ENCODE measurements at regions not wholly inside any gene's neighbourhood (a gene's known extent, or its start where the extent isn't known, plus 50 kb on each side); places are given as distances from the start of the nearest gene placed in this dataset.

- BruUV-seq (replicated peaks): no TSS peak
- H3K27me3 ChIP-seq (ENCODE audit: insufficient read depth, low read length): peaks cover 17% of the 10 kb centered on the region; the same call in 1 of the 2 replicates
- H3K27ac ChIP-seq (ENCODE audit: low read depth, low read length): no peak overlapping the region
- ChIA-PET CTCF (no interaction called here), POLR2A (no interaction called here), RAD21 (ENCODE audit: low non-redundant PET in 1 of 2, low total read pairs in 2 of 2, uncharacterized antibody in 2 of 2, unreplicated experiment in 2 of 2) (no interaction called here)
- TF ChIP-seq CEBPB (IDR thresholded peaks at IDR 0.05; ENCODE audit: low read depth) (no peak), EZH2phosphoT487 (IDR thresholded peaks at IDR 0.05; ENCODE audit: borderline replicate concordance) (no peak), CBX3 (IDR thresholded peaks at IDR 0.05; ENCODE audit: low read depth) (no peak), JUND (IDR thresholded peaks at IDR 0.05) (no peak), SRF (IDR thresholded peaks at IDR 0.05; ENCODE audit: low read depth) (no peak), REST (IDR thresholded peaks at IDR 0.05; ENCODE audit: low read depth) (no peak), POLR2AphosphoS5 (IDR thresholded peaks at IDR 0.05; ENCODE audit: low read depth, low read length) (no peak), MAX (IDR thresholded peaks at IDR 0.05) (no peak), ELF1 (IDR thresholded peaks at IDR 0.05; ENCODE audit: borderline replicate concordance, low read depth) (no peak), TCF7L2 (IDR thresholded peaks at IDR 0.05; ENCODE audit: borderline replicate concordance, extremely low read depth, insufficient read depth, insufficient read length) (no peak), EZH2 (IDR thresholded peaks at IDR 0.05) (no peak), RAD21 (IDR thresholded peaks at IDR 0.05; ENCODE audit: low read depth) (no peak), EGR1 (IDR thresholded peaks at IDR 0.05; ENCODE audit: low read depth) (no peak), SP1 (IDR thresholded peaks at IDR 0.05; ENCODE audit: low read depth) (no peak), ATF3 (IDR thresholded peaks at IDR 0.05) (no peak), FOSL1 (IDR thresholded peaks at IDR 0.05; ENCODE audit: low read depth) (no peak), POLR2A (IDR thresholded peaks at IDR 0.05; ENCODE audit: borderline replicate concordance, extremely low read depth, insufficient read depth, insufficient read length) (no peak), SIN3A (IDR thresholded peaks at IDR 0.05; ENCODE audit: low read depth) (no peak)
- TF ChIP-seq, protein P1, sequence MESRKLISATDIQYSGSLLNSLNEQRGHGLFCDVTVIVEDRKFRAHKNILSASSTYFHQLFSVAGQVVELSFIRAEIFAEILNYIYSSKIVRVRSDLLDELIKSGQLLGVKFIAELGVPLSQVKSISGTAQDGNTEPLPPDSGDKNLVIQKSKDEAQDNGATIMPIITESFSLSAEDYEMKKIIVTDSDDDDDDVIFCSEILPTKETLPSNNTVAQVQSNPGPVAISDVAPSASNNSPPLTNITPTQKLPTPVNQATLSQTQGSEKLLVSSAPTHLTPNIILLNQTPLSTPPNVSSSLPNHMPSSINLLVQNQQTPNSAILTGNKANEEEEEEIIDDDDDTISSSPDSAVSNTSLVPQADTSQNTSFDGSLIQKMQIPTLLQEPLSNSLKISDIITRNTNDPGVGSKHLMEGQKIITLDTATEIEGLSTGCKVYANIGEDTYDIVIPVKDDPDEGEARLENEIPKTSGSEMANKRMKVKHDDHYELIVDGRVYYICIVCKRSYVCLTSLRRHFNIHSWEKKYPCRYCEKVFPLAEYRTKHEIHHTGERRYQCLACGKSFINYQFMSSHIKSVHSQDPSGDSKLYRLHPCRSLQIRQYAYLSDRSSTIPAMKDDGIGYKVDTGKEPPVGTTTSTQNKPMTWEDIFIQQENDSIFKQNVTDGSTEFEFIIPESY (IDR thresholded peaks at IDR 0.05; ENCODE audit: extremely low read depth, insufficient replicate concordance, low read length): no peak
- DNase-seq (ENCODE audit: low read depth, low spot score) (no peak), ATAC-seq (no peak)
- H3K79me2 ChIP-seq (ENCODE audit: insufficient read depth, low read length): no peaks in the 10 kb centered on the region
- H3K36me3 ChIP-seq (ENCODE audit: control insufficient read depth in 1 of 2, insufficient read depth in 2 of 2, low read length in 2 of 2): no peaks in the 10 kb centered on the region
- no peaks in the 10 kb centered on the region for H3K4me1 ChIP-seq (ENCODE audit: control insufficient read depth in 1 of 2, insufficient read depth in 2 of 2, low read length in 2 of 2)
- no peaks in the 10 kb centered on the region for H3K9me3 ChIP-seq (ENCODE audit: control insufficient read depth in 1 of 2, insufficient read depth in 1 of 2, low read depth in 1 of 2, low read length in 2 of 2)
- no peaks in the 10 kb centered on the region for H4K20me1 ChIP-seq (ENCODE audit: insufficient read depth)
- no peak overlapping the region for H3K4me2 ChIP-seq (ENCODE audit: low read length)
- intact Hi-C loops (cut with micrococcal nuclease): no loop called here
- no peak overlapping the region for H3K9ac ChIP-seq (ENCODE audit: low read length)
- no peak overlapping the region for H2AFZ ChIP-seq (ENCODE audit: low read depth, low read length, poor library complexity, severe bottlenecking)
- no peak overlapping the region for H3K4me3 ChIP-seq (replicated peaks in 1 of 2; ENCODE audit: low read depth in 1 of 2, low read length in 2 of 2)
- H3K9me2 ChIP-seq (ENCODE audit: insufficient read depth): no peaks in the 10 kb centered on the region
Measured at GRCh38 chr17:73694491-73694890, 50.2 kb upstream of the SDK2 start.

All from HCT116 (cell line).